Testis (tissue), 2 donors: ENCODE measurements at regions not wholly inside any gene's neighbourhood (a gene's known extent, or its start where the extent isn't known, plus 50 kb on each side); places are given as distances from the start of the nearest gene placed in this dataset.

Source experiments
- DNase-seq: peaks from one replicate; pipeline ENCODE4 v3.0.0-alpha.2; 2019
- H3K27ac ChIP-seq, 2 donors: fragments of 200-600 bp; sonication (generic); one replicate each; pipeline ENCODE4 v1.5.1; 2019
- H3K27me3 ChIP-seq: fragments of 200-600 bp; sonication (generic); one replicate; pipeline ENCODE4 v1.5.1; 2019
- H3K36me3 ChIP-seq: fragments of 200-600 bp; sonication (generic); one replicate; pipeline ENCODE4 v1.5.1; 2017; ENCODE audit warnings: low read depth; ENCODE audit errors: missing control alignments
- H3K4me1 ChIP-seq: fragments of 200-600 bp; sonication (generic); one replicate; pipeline ENCODE4 v1.5.1; 2019
- H3K4me3 ChIP-seq, 2 donors: fragments of 200-600 bp; sonication (generic); one replicate each; pipeline ENCODE4 v1.5.1; 2017 to 2019
- H3K9me3 ChIP-seq: fragments of 200-600 bp; sonication (generic); one replicate; pipeline ENCODE4 v1.5.1; 2017
- CTCF ChIP-seq, 3 experiments: fragments of 450-650 bp in 2 of 3; fragments of 200-600 bp in 1 of 3; sonication (generic) in 1 of 3; IDR thresholded peaks; one replicate each; pipeline ENCODE4 v1.5.1; 2016 to 2019; ENCODE audit warnings: antibody characterized with exemption in 3 of 3, mild to moderate bottlenecking in 2 of 3, moderate library complexity in 1 of 3
- POLR2A ChIP-seq: fragments of 450-650 bp; IDR thresholded peaks from one replicate; pipeline ENCODE4 v1.6.1; 2017; ENCODE audit warnings: antibody characterized with exemption, mild to moderate bottlenecking, moderate library complexity
- WGBS, 2 donors: methylation state at CpG; one replicate each; pipeline ENCODE4 v1.1.5; 2018; 5-methylcytosine and 5-hydroxymethylcytosine counted together
- intact Hi-C: fragments of 100-400 bp; cut with DNase I; formaldehyde crosslinking; loops from one replicate; pipeline ENCODE4 v1.15.1; 2023; ENCODE audit warnings: low total_unique reads

DNA sequence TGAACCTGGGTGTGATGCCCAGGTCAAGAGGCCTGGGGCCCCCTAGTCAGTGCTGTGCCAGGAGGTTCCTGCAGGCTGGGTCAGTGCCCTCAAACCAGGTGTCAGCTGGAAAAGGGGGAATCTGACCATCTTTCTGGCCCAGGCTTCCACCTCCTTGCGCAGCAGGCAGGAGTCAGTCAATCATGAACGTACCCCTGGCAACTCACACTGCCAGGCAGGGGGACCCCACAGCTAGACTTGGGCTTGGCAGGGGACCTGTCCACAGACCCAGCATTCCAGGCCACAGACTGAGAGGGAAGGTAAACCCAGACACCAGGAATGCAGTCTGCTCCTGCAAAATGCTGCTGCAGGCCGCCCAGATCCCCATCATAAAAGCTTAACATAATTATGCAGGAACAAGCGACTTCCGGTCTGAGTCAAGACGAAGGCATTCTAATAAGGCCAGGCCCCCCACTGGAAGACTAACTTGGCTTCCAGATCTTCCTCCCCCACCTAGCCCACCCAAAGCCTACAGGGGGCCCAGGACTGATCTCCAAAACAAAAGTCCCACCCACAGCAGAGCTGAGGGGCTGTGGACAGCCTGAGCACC lies 156.3 kb downstream of the BCOR start:
- DNase-seq: no peak
- Histone ChIP-seq H3K36me3 (no peaks in the 10 kb centered on the region), H3K4me1 (no peaks in the 10 kb centered on the region), H3K4me3 (no peak overlapping the region), H3K27ac (no peak overlapping the region), H3K9me3 (no peaks in the 10 kb centered on the region), H3K27me3 (no peaks in the 10 kb centered on the region)
- intact Hi-C loops: no loop called here
- WGBS, 2 donors: 93% methylated on average over 6 of the region's 6 CpGs; no CpG with 5 or more reads in 1 of the 2 donors
- TF ChIP-seq CTCF (IDR thresholded peaks at IDR 0.05) (no peak), POLR2A (no peak)

- intact Hi-C loops: no loop called here
- H3K27me3 ChIP-seq: no peaks in the 10 kb centered on the region
- no peak for DNase-seq
- H3K4me3 ChIP-seq: no peak overlapping the region
- no peaks in the 10 kb centered on the region for H3K9me3 ChIP-seq
- TF ChIP-seq CTCF (IDR thresholded peaks at IDR 0.05) (no peak), POLR2A (no peak)
- H3K4me1 ChIP-seq: no peaks in the 10 kb centered on the region
- WGBS, 2 donors: 86 to 89% methylated on average over 1 to 6 of the region's 6 CpGs
- no peak overlapping the region for H3K27ac ChIP-seq
- H3K36me3 ChIP-seq: no peaks in the 10 kb centered on the region
Measured at GRCh38 chrX:39944416-39944815, 153.3 kb downstream of the BCOR start.

DNA sequence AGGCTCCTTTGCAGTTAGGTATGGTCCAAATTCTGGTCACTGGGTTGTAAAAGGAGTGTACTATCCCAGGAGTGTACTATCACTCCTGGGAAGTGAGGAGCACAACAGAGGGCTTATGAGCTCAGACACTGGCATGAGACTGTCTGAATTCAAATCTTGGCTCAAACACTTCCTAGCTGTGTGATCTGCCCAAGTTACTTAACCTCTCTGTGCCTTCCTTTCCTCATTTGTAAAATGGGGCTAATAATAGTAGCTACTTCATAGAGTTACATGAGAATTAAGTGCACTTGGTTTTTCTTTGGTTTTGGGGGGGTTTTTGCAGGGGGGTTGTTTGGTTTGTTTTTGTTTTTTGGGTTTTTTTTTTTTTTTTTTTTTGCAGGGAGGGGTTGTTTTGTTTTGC lies 152.0 kb downstream of the BCOR start:
- intact Hi-C loops: no loop called here
- H3K36me3 ChIP-seq: no peaks in the 10 kb centered on the region

GRCh38 chrX:39946822-39947221 lies 150.9 kb downstream of the BCOR start:
- H3K27ac ChIP-seq: no peak overlapping the region
- H3K36me3 ChIP-seq: no peaks in the 10 kb centered on the region
- intact Hi-C loops: no loop called here
- no peaks in the 10 kb centered on the region for H3K4me1 ChIP-seq
- DNase-seq: no peak
- H3K4me3 ChIP-seq: no peak overlapping the region
- H3K27me3 ChIP-seq: no peaks in the 10 kb centered on the region
- 90 to 93% methylated on average over 4 of the region's 4 CpGs for WGBS, 2 donors
- H3K9me3 ChIP-seq: no peaks in the 10 kb centered on the region
- TF ChIP-seq CTCF (IDR thresholded peaks at IDR 0.05) (no peak), POLR2A (no peak)

More for the DNA sequence above, 152.0 kb downstream of the BCOR start:
- H3K4me1 ChIP-seq: no peaks in the 10 kb centered on the region
- H3K4me3 ChIP-seq: no peak overlapping the region
- no peaks in the 10 kb centered on the region for H3K27me3 ChIP-seq
- H3K27ac ChIP-seq: no peak overlapping the region
- TF ChIP-seq CTCF (IDR thresholded peaks at IDR 0.05) (no peak), POLR2A (no peak)
- H3K9me3 ChIP-seq: no peaks in the 10 kb centered on the region
- DNase-seq: no peak

DNA sequence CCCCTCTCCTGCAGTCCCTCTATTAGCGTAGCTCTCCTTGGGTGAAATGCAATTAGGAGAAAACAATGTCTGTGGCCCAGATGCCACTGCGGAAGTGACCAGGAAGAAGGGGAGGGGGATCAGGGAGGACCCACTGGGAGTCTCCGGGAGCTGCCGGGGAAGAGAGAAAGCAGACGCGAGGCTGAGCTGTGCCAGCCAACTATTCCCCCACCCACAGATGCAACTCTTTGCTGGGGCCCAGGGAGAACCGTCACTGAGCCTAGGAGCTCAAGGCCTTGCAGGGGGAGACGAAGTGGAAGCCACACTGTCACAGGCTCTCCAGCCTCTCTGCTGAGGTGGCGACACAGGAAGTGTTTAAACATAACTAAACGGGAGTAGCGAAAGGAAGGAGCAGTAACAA lies 149.2 kb downstream of the BCOR start:
- 77 to 80% methylated on average over 6 to 11 of the region's 11 CpGs for WGBS, 2 donors
- H3K4me3 ChIP-seq: no peak overlapping the region
- DNase-seq: no peak
- no peaks in the 10 kb centered on the region for H3K36me3 ChIP-seq
- H3K27ac ChIP-seq: no peak overlapping the region
- TF ChIP-seq CTCF (IDR thresholded peaks at IDR 0.05): no peak
- TF ChIP-seq POLR2A: no peak
- no peaks in the 10 kb centered on the region for H3K9me3 ChIP-seq
- intact Hi-C loops: no loop called here
- no peaks in the 10 kb centered on the region for H3K27me3 ChIP-seq
- no peaks in the 10 kb centered on the region for H3K4me1 ChIP-seq
